CD8-positive, alpha-beta memory T cell (primary cell): ENCODE measurements at regions not wholly inside any gene's neighbourhood (a gene's known extent, or its start where the extent isn't known, plus 50 kb on each side); places are given as distances from the start of the nearest gene placed in this dataset.
A peak's percentile ranks its signal among the peaks of the same experiment; 100 is the strongest.

Source experiments
- CTCF ChIA-PET: fragments of 350-600 bp; sonication (Branson Sonifier 250); formaldehyde crosslinking; loops from one replicate; lab custom pipeline; 2021; ENCODE audit warnings: antibody characterized with exemption; lab: Charles Lee
- POLR2A ChIA-PET: fragments of 350-600 bp; sonication (Branson Sonifier 250); formaldehyde crosslinking; loops from one replicate; lab custom pipeline; 2021; ENCODE audit warnings: antibody characterized with exemption; lab: Charles Lee
- DNase-seq, 5 donors: peaks; one replicate each; pipeline versions ENCODE4 v3.0.0 to v3.0.0-alpha.2; 2020 to 2022; ENCODE audit warnings: mixed read lengths in 1 of 5
- H3K27ac ChIP-seq: one replicate; pipeline ENCODE4 v1.7.0; 2013; ENCODE audit warnings: low read depth, mild to moderate bottlenecking, low read length, moderate library complexity
- H3K27me3 ChIP-seq: 2 replicates; pipeline ENCODE4 v1.7.0; 2013; ENCODE audit warnings: low read length, mild to moderate bottlenecking; ENCODE audit not compliant: insufficient read depth, poor library complexity, severe bottlenecking
- H3K36me3 ChIP-seq: 2 replicates; pipeline ENCODE4 v1.7.0; 2013; ENCODE audit warnings: mild to moderate bottlenecking, low read length, moderate library complexity; ENCODE audit not compliant: insufficient read depth
- H3K4me1 ChIP-seq: 2 replicates; pipeline ENCODE4 v1.7.0; 2013; ENCODE audit warnings: mild to moderate bottlenecking, low read length, moderate library complexity; ENCODE audit not compliant: insufficient read depth
- H3K4me3 ChIP-seq: 2 replicates; pipeline ENCODE4 v1.7.0; 2013; ENCODE audit warnings: mild to moderate bottlenecking, low read length
- H3K9me3 ChIP-seq: 2 replicates; pipeline ENCODE4 v1.7.0; 2013; ENCODE audit warnings: mild to moderate bottlenecking, low read length
- H3K27ac Mint-ChIP-seq, 8 donors: one replicate each; pipeline ENCODE4 v1.8.0; 2020 to 2021; ENCODE audit warnings: mixed read lengths in 8 of 8, mild to moderate bottlenecking in 6 of 8, inconsistent platforms in 3 of 8, moderate library complexity in 3 of 8
- H3K27me3 Mint-ChIP-seq, 2 donors: one replicate each; pipeline ENCODE4 v1.8.0; 2020 to 2021; ENCODE audit warnings: mixed read lengths in 2 of 2, mild to moderate bottlenecking in 1 of 2, moderate library complexity in 1 of 2
- H3K36me3 Mint-ChIP-seq, 3 donors: one replicate each; pipeline ENCODE4 v1.8.0; 2020 to 2021; ENCODE audit warnings: mixed read lengths in 3 of 3, inconsistent platforms in 1 of 3, mild to moderate bottlenecking in 1 of 3
- H3K4me1 Mint-ChIP-seq, 3 donors: one replicate each; pipeline ENCODE4 v1.8.0; 2020 to 2021; ENCODE audit warnings: mixed read lengths in 3 of 3, inconsistent platforms in 1 of 3, mild to moderate bottlenecking in 1 of 3
- H3K4me3 Mint-ChIP-seq, 7 donors: one replicate each; pipeline ENCODE4 v1.8.0; 2020 to 2021; ENCODE audit warnings: mixed read lengths in 7 of 7, mild to moderate bottlenecking in 6 of 7, moderate library complexity in 4 of 7, inconsistent platforms in 2 of 7
- H3K9me3 Mint-ChIP-seq, 5 donors: one replicate each; pipeline ENCODE4 v1.8.0; 2020 to 2022; ENCODE audit warnings: mixed read lengths in 5 of 5, mild to moderate bottlenecking in 3 of 5, moderate library complexity in 2 of 5, inconsistent platforms in 1 of 5

GRCh38 chr12:125804660-125805059 is 739.4 kb downstream of the AACS start:
- Histone ChIP-seq H3K9me3 (no peaks in the 10 kb centered on the region), H3K27ac (no peak overlapping the region), H3K27me3 (no peaks in the 10 kb centered on the region), H3K4me1 (no peaks in the 10 kb centered on the region), H3K4me3 (no peak overlapping the region), H3K36me3 (no peaks in the 10 kb centered on the region)
- no peak for DNase-seq
- ChIA-PET CTCF (no interaction called here), POLR2A (no interaction called here)
- Mint-ChIP-seq H3K4me3 (no peak overlapping the region), H3K27ac (no peak overlapping the region), H3K9me3 (peaks cover 1 to 16% (median 6%) of the 10 kb centered on the region in 5 donors), H3K4me1 (no peaks in the 10 kb centered on the region), H3K27me3 (no peaks in the 10 kb centered on the region), H3K36me3 (no peaks in the 10 kb centered on the region)

- POLR2A ChIA-PET: no interaction called here
- H3K9me3 ChIP-seq: no peaks in the 10 kb centered on the region
- H3K4me1 ChIP-seq: no peaks in the 10 kb centered on the region
- H3K27me3 ChIP-seq: no peaks in the 10 kb centered on the region
- H3K36me3 ChIP-seq: no peaks in the 10 kb centered on the region
- no peak for DNase-seq
- H3K27ac ChIP-seq: no peak overlapping the region
- CTCF ChIA-PET: no interaction called here
- no peaks in the 10 kb centered on the region for H3K4me1 Mint-ChIP-seq
- no peak overlapping the region for H3K4me3 ChIP-seq
- peaks cover 4 to 19% (median 8%) of the 10 kb centered on the region in 5 donors for H3K9me3 Mint-ChIP-seq
- H3K27me3 Mint-ChIP-seq: peaks cover 0 to 1% of the 10 kb centered on the region in 2 donors
- no peak overlapping the region for H3K4me3 Mint-ChIP-seq
- H3K36me3 Mint-ChIP-seq: no peaks in the 10 kb centered on the region
- no peak overlapping the region for H3K27ac Mint-ChIP-seq
Measured at GRCh38 chr12:125824276-125824675, 759.0 kb downstream of the AACS start.

GRCh38 chr12:125835852-125836251 is 770.6 kb downstream of the AACS start:
- Histone ChIP-seq H3K36me3 (no peaks in the 10 kb centered on the region), H3K27ac (no peak overlapping the region), H3K27me3 (no peaks in the 10 kb centered on the region), H3K4me1 (no peaks in the 10 kb centered on the region), H3K4me3 (no peak overlapping the region), H3K9me3 (no peaks in the 10 kb centered on the region)
- no peaks in the 10 kb centered on the region for H3K4me1 Mint-ChIP-seq
- DNase-seq: no peak
- H3K36me3 Mint-ChIP-seq: no peaks in the 10 kb centered on the region
- H3K27ac Mint-ChIP-seq: no peak overlapping the region
- H3K27me3 Mint-ChIP-seq: peaks cover 0 to 1% of the 10 kb centered on the region in 2 donors
- H3K4me3 Mint-ChIP-seq: no peak overlapping the region
- peaks cover 2 to 11% (median 5%) of the 10 kb centered on the region in 5 donors for H3K9me3 Mint-ChIP-seq
- ChIA-PET POLR2A (no interaction called here), CTCF (no interaction called here)

- ChIA-PET CTCF (no interaction called here), POLR2A (no interaction called here)
- no peaks in the 10 kb centered on the region for H3K4me1 Mint-ChIP-seq
- Histone ChIP-seq H3K27ac (no peak overlapping the region), H3K9me3 (no peaks in the 10 kb centered on the region), H3K4me1 (no peaks in the 10 kb centered on the region), H3K27me3 (no peaks in the 10 kb centered on the region), H3K36me3 (no peaks in the 10 kb centered on the region), H3K4me3 (no peak overlapping the region)
- no peak for DNase-seq
- no peak overlapping the region for H3K4me3 Mint-ChIP-seq
- no peak overlapping the region for H3K27ac Mint-ChIP-seq
- no peaks in the 10 kb centered on the region for H3K36me3 Mint-ChIP-seq
- H3K27me3 Mint-ChIP-seq: peaks cover 0 to 1% of the 10 kb centered on the region in 2 donors
- H3K9me3 Mint-ChIP-seq: peaks cover 2 to 15% (median 8%) of the 10 kb centered on the region in 5 donors
Measured at GRCh38 chr12:125836647-125837046, 771.4 kb downstream of the AACS start.

GRCh38 chr12:125841332-125841731 is 776.1 kb downstream of the AACS start:
- no peaks in the 10 kb centered on the region for H3K36me3 ChIP-seq
- ChIA-PET POLR2A (no interaction called here), CTCF (no interaction called here)
- Mint-ChIP-seq H3K27ac (peak overlapping the region in 1 of 8 donors; percentile 54), H3K9me3 (peaks cover 0 to 12% (median 3%) of the 10 kb centered on the region in 5 donors), H3K4me3 (no peak overlapping the region), H3K36me3 (no peaks in the 10 kb centered on the region), H3K4me1 (no peaks in the 10 kb centered on the region), H3K27me3 (peaks cover 0 to 1% of the 10 kb centered on the region in 2 donors)
- no peak overlapping the region for H3K4me3 ChIP-seq
- H3K9me3 ChIP-seq: no peaks in the 10 kb centered on the region
- no peaks in the 10 kb centered on the region for H3K4me1 ChIP-seq
- no peak for DNase-seq
- no peaks in the 10 kb centered on the region for H3K27me3 ChIP-seq
- H3K27ac ChIP-seq: no peak overlapping the region

GRCh38 chr12:125852116-125852515 is 786.9 kb downstream of the AACS start:
- ChIA-PET POLR2A (no interaction called here), CTCF (no interaction called here)
- Mint-ChIP-seq H3K36me3 (no peaks in the 10 kb centered on the region), H3K27me3 (peaks cover 0 to 2% of the 10 kb centered on the region in 2 donors), H3K4me3 (no peak overlapping the region), H3K4me1 (no peaks in the 10 kb centered on the region), H3K27ac (no peak overlapping the region), H3K9me3 (no peaks in the 10 kb centered on the region)
- H3K4me3 ChIP-seq: no peak overlapping the region
- H3K9me3 ChIP-seq: no peaks in the 10 kb centered on the region
- H3K4me1 ChIP-seq: no peaks in the 10 kb centered on the region
- DNase-seq: no peak
- H3K36me3 ChIP-seq: no peaks in the 10 kb centered on the region
- no peaks in the 10 kb centered on the region for H3K27me3 ChIP-seq
- no peak overlapping the region for H3K27ac ChIP-seq

GRCh38 chr12:125852679-125853078 is 787.4 kb downstream of the AACS start:
- no peaks in the 10 kb centered on the region for H3K4me1 ChIP-seq
- H3K36me3 Mint-ChIP-seq: no peaks in the 10 kb centered on the region
- H3K9me3 Mint-ChIP-seq: no peaks in the 10 kb centered on the region
- no peaks in the 10 kb centered on the region for H3K9me3 ChIP-seq
- H3K36me3 ChIP-seq: no peaks in the 10 kb centered on the region
- H3K27ac Mint-ChIP-seq: no peak overlapping the region
- H3K27me3 Mint-ChIP-seq: peaks cover 0 to 2% of the 10 kb centered on the region in 2 donors
- DNase-seq: no peak
- no peaks in the 10 kb centered on the region for H3K4me1 Mint-ChIP-seq
- ChIA-PET CTCF (no interaction called here), POLR2A (no interaction called here)
- no peak overlapping the region for H3K27ac ChIP-seq
- no peak overlapping the region for H3K4me3 Mint-ChIP-seq
- no peak overlapping the region for H3K4me3 ChIP-seq
- H3K27me3 ChIP-seq: no peaks in the 10 kb centered on the region

- peaks cover 0 to 2% of the 10 kb centered on the region in 2 donors for H3K27me3 Mint-ChIP-seq
- H3K27me3 ChIP-seq: no peaks in the 10 kb centered on the region
- no peak overlapping the region for H3K27ac ChIP-seq
- no peaks in the 10 kb centered on the region for H3K36me3 ChIP-seq
- no peaks in the 10 kb centered on the region for H3K4me1 Mint-ChIP-seq
- no peaks in the 10 kb centered on the region for H3K9me3 Mint-ChIP-seq
- no peaks in the 10 kb centered on the region for H3K36me3 Mint-ChIP-seq
- ChIA-PET CTCF (no interaction called here), POLR2A (no interaction called here)
- H3K4me1 ChIP-seq: no peaks in the 10 kb centered on the region
- H3K4me3 Mint-ChIP-seq: no peak overlapping the region
- no peak overlapping the region for H3K27ac Mint-ChIP-seq
- H3K9me3 ChIP-seq: no peaks in the 10 kb centered on the region
- no peak overlapping the region for H3K4me3 ChIP-seq
- no peak for DNase-seq
Measured at GRCh38 chr12:125853670-125854069, 788.4 kb downstream of the AACS start.

- Mint-ChIP-seq H3K27me3 (peaks cover 0 to 2% of the 10 kb centered on the region in 2 donors), H3K4me1 (no peaks in the 10 kb centered on the region), H3K4me3 (no peak overlapping the region), H3K27ac (no peak overlapping the region), H3K36me3 (no peaks in the 10 kb centered on the region), H3K9me3 (peaks cover 2 to 17% (median 6%) of the 10 kb centered on the region in 5 donors)
- H3K9me3 ChIP-seq: no peaks in the 10 kb centered on the region
- H3K27me3 ChIP-seq: no peaks in the 10 kb centered on the region
- H3K27ac ChIP-seq: no peak overlapping the region
- H3K36me3 ChIP-seq: no peaks in the 10 kb centered on the region
- no peaks in the 10 kb centered on the region for H3K4me1 ChIP-seq
- ChIA-PET POLR2A (no interaction called here), CTCF (no interaction called here)
- H3K4me3 ChIP-seq: no peak overlapping the region
- DNase-seq: no peak
Measured at GRCh38 chr12:125856366-125856765, 791.1 kb downstream of the AACS start.
